Neural crest cell (in vitro differentiated cells): ENCODE measurements at regions not wholly inside any gene's neighbourhood (a gene's known extent, or its start where the extent isn't known, plus 50 kb on each side); places are given as distances from the start of the nearest gene placed in this dataset.

Source experiments
- DNase-seq: peaks from one replicate; pipeline ENCODE4 v3.0.0; 2021; ENCODE audit warnings: low read depth, mixed read lengths, low spot score
- H3K27ac Mint-ChIP-seq: one replicate; pipeline ENCODE4 v1.8.0; 2021; ENCODE audit warnings: mild to moderate bottlenecking, mixed read lengths; ENCODE audit not compliant: unreplicated experiment
- H3K27me3 Mint-ChIP-seq: 2 replicates; pipeline ENCODE4 v1.8.0; 2021; ENCODE audit warnings: low read depth, mild to moderate bottlenecking, mixed read lengths
- H3K36me3 Mint-ChIP-seq: 2 replicates; pipeline ENCODE4 v1.8.0; 2021; ENCODE audit warnings: low read depth, mild to moderate bottlenecking, mixed read lengths
- H3K4me1 Mint-ChIP-seq: 2 replicates; pipeline ENCODE4 v1.8.0; 2021; ENCODE audit warnings: mixed read lengths
- H3K4me3 Mint-ChIP-seq: one replicate; pipeline ENCODE4 v1.8.0; 2021; ENCODE audit warnings: mild to moderate bottlenecking, mixed read lengths
- H3K9me3 Mint-ChIP-seq: 2 replicates; pipeline ENCODE4 v1.8.0; 2021; ENCODE audit warnings: mixed read lengths
- TF ChIP-seq, protein P1 (sequence below): fragments of 200-600 bp; sonication (generic); conservative IDR thresholded peaks from 2 replicates; pipeline ENCODE4 v1.5.0; 2021; ENCODE audit warnings: antibody characterized with exemption, mild to moderate bottlenecking

DNA sequence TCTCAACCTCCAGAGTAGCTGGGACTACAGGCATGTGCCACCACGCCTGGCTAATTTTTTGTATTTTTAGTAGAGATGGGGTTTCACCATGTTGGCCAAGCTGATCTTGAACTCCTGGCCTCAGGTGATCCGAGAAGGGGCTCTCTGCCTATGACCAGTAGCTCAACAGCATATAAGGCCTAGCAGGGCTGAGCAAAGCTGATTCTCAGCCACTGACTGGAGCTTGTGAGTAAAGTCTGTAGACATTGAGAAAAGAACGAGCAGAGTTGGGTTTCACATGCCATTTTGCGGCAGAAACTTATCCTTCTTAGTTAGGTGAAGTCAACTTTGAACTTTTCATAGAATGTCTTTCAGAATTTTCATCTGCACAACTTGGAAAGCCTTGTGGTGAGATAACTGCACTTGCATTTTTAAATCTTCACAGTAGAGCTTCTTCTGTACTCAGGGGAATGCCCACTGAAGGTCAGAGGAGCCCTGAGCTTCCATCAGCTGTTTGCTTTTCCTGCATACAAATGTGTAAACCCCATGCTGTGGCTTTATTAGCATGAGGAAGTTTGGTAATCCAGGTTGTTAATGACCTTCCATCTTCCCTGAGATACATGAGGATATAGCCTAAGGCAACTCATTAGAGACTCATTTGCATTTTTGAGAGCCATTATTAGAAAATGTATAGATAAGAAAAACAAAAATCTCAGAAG, 602.4 kb downstream of the METTL4 start:
- peaks cover 3% of the 10 kb centered on the region for H3K4me1 Mint-ChIP-seq
- H3K9me3 Mint-ChIP-seq: peaks cover 2% of the 10 kb centered on the region
- H3K36me3 Mint-ChIP-seq: no peaks in the 10 kb centered on the region
- no peak overlapping the region for H3K4me3 Mint-ChIP-seq
- no peaks in the 10 kb centered on the region for H3K27me3 Mint-ChIP-seq
- DNase-seq: no peak
- no peak overlapping the region for H3K27ac Mint-ChIP-seq
- TF ChIP-seq, protein P1, sequence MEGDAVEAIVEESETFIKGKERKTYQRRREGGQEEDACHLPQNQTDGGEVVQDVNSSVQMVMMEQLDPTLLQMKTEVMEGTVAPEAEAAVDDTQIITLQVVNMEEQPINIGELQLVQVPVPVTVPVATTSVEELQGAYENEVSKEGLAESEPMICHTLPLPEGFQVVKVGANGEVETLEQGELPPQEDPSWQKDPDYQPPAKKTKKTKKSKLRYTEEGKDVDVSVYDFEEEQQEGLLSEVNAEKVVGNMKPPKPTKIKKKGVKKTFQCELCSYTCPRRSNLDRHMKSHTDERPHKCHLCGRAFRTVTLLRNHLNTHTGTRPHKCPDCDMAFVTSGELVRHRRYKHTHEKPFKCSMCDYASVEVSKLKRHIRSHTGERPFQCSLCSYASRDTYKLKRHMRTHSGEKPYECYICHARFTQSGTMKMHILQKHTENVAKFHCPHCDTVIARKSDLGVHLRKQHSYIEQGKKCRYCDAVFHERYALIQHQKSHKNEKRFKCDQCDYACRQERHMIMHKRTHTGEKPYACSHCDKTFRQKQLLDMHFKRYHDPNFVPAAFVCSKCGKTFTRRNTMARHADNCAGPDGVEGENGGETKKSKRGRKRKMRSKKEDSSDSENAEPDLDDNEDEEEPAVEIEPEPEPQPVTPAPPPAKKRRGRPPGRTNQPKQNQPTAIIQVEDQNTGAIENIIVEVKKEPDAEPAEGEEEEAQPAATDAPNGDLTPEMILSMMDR: no peak

DNA sequence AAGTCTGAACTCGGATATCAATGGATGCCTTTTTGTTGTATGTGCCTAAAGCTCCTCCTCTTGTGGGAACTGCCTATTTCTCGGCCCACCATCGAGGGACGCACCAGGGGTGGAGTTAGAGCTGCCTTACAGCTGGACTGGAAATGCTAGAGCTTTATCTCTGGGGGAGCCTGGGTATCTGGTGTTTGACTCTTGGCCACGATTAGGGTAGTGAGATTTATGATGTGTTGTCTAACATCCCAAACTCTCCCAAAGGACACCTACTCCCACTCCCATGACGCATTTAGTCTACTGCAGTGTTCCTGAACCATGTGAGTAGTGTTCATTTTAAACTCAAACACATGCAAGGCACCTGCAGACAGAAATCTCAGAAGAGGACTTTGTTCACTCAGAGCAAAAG, 594.8 kb downstream of the METTL4 start:
- Mint-ChIP-seq H3K27me3 (no peaks in the 10 kb centered on the region), H3K4me3 (no peak overlapping the region), H3K27ac (no peak overlapping the region), H3K4me1 (no peaks in the 10 kb centered on the region), H3K9me3 (peaks cover 16% of the 10 kb centered on the region), H3K36me3 (no peaks in the 10 kb centered on the region)
- TF ChIP-seq, protein P1: no peak
- no peak for DNase-seq

DNA sequence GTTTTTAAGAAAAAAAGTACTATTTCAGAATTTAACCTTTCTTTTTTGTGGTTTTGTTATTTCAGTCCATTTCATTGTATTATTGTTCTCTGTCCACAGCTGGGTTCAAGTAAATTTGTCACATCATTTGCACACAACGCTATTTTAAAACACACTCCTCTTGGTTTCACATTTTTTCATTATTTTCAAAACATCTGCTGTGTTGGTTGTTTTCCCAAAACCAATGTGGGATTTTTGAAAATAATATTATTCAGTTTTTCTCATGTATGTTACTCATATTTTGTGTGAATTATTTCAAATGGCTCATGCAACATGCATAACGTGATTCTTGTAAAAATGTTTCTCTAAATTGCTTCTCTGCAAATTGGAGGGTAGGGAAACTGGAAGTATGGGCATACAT, 589.2 kb downstream of the METTL4 start:
- Mint-ChIP-seq H3K4me1 (no peaks in the 10 kb centered on the region), H3K27me3 (no peaks in the 10 kb centered on the region), H3K9me3 (peaks cover 15% of the 10 kb centered on the region), H3K36me3 (no peaks in the 10 kb centered on the region), H3K27ac (no peak overlapping the region), H3K4me3 (no peak overlapping the region)
- TF ChIP-seq, protein P1: no peak
- DNase-seq: no peak

DNA sequence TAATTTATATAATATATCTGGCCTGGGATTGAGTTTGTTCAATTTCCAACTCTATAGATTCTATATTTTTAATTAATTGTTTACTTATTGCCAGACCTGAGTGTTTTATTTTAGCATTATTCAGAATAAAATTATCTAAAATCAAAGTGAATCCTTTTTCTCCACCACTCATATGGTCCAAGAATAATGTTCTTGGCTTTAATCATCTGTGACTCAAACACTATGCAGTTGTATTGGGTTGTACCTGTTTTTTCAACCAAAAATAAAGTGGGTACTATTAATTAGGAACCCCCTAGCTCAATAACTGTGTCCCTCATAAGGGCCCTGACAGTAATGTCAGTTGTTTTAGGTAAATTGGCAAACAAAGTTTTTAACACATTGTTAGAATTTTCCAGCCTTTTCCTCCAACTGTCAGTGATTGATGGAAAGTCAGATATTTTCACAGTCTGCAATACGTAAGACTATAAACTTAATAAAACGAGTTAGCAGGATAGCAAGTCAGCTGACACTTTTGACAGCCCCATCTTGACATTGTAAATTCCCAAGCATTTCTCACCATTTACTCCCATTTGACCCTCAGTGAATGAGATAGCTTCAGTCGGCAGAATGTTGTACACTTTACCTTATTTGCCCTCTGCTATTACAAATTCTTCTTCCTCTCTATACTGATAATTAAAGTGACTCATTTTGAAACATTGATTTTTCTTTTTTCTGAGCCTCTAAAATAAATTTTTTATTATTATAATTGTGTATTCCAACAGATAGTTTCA, 587.4 kb downstream of the METTL4 start:
- TF ChIP-seq, protein P1: no peak
- H3K4me3 Mint-ChIP-seq: no peak overlapping the region
- H3K9me3 Mint-ChIP-seq: peaks cover 15% of the 10 kb centered on the region
- no peak overlapping the region for H3K27ac Mint-ChIP-seq
- H3K4me1 Mint-ChIP-seq: no peaks in the 10 kb centered on the region
- H3K27me3 Mint-ChIP-seq: no peaks in the 10 kb centered on the region
- no peak for DNase-seq
- no peaks in the 10 kb centered on the region for H3K36me3 Mint-ChIP-seq

DNA sequence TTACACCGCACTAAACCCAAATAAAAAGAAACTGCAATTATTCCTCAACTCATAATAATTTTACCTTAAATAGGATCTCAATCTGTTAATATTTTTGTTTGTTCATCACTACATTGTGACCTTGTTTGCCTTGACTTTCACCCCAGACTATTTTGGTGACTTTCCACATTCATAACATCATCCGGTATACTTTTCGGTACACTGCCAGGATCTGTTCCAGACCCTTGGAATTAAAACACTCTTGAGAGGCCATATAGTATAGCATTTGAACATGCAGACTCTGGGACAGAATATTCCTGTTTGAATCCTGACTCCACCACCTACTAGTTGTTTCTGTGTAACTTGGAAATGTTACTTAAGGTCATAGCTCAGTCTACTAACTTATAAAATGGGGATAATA, 577.4 kb downstream of the METTL4 start:
- Mint-ChIP-seq H3K27me3 (no peaks in the 10 kb centered on the region), H3K36me3 (no peaks in the 10 kb centered on the region), H3K4me1 (no peaks in the 10 kb centered on the region), H3K4me3 (no peak overlapping the region), H3K27ac (no peak overlapping the region), H3K9me3 (no peaks in the 10 kb centered on the region)
- TF ChIP-seq, protein P1: no peak
- no peak for DNase-seq
